Uterus (tissue), 2 donors: ENCODE measurements at regions not wholly inside any gene's neighbourhood (a gene's known extent, or its start where the extent isn't known, plus 50 kb on each side); places are given as distances from the start of the nearest gene placed in this dataset.

Experiments used
- CTCF ChIP-seq, 4 experiments: fragments of 200-600 bp in 2 of 4; fragments of 450-650 bp in 2 of 4; sonication (generic) in 2 of 4; IDR thresholded peaks; one replicate each; pipeline ENCODE4 v1.5.1; 2016 to 2019; ENCODE audit warnings: antibody characterized with exemption in 4 of 4, mild to moderate bottlenecking in 2 of 4, moderate library complexity in 1 of 4
- POLR2A ChIP-seq, 2 donors: fragments of 450-650 bp; IDR thresholded peaks; one replicate each; pipeline ENCODE4 v1.6.1; 2016; ENCODE audit warnings: antibody characterized with exemption in 2 of 2, mild to moderate bottlenecking in 1 of 2, moderate library complexity in 1 of 2

GRCh38 chr5:8770431-8770830, 775.4 kb downstream of the SEMA5A start:
- TF ChIP-seq POLR2A (IDR thresholded peaks at IDR 0.05) (no peak), CTCF (IDR thresholded peaks at IDR 0.05) (no peak)
